ENCODE measurements at regions not wholly inside any gene's neighbourhood (a gene's known extent, or its start where the extent isn't known, plus 50 kb on each side); places are given as distances from the start of the nearest gene placed in this dataset.
"Not testable (repeated sequence)": the region's sequence is repeated elsewhere in the genome, so short reads cannot be mapped to it uniquely, and the experiment has no call there.

DNA sequence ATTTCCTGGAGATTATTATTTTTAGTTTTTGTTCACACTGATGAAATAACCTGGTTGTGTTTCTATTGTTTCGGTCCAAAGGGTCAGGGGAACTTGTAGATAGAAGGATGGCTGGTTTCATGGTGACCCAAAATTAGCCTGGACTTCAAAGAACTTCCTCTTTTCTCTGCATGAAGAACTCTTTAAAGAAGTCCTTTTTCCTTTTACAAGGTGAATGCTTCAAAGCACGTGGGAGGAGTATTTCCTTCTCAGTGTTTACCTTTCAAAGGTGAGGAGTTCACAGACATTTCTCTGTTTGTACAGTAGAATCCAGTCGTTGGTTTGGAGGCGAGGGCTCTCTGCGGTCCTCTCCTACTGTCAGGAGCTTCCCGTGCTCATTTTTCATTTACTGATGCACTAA is 561.7 kb downstream of the GATA3 start:
- DNase-seq (ENCODE audit: low read depth) = no peak

DNA sequence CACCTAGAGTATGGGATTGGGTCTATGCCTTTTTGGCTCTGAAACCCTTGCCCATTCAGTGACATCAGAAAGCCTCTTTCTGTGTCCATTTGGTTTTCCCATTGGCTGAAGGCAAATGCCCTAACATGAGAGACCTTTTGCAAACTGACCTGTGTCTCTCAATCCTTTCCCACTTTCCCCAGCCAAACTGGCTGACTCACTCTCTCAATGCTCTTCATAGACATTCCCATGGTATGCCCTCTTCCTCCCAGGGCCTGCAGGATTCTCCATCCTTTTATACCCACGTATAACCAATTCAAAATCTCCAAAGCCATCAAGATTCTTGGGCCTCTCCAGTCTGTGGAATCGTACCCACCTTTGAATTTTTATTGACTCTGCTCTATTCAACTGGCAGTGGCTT is 563.3 kb downstream of the GATA3 start:
- no peak for DNase-seq (ENCODE audit: low read depth)

DNA sequence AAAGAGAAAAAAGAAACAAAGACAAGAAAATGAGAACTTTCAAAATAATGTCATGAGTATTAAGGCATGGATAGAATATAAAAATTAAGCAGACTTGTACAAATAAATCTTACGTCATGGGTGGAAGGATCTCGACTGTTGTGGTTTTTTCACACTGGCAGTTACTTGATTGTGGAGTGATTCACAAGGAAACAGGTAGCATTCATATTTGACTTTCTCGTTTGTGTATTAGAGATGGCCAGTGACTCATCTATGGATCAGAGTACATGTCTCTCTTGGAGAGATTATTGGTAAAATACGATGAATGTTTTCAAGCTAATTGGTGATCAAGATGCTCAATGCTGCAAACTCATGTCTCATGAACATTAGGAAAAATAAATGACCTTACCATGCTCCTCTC is 564.3 kb downstream of the GATA3 start:
- no peak for DNase-seq (ENCODE audit: low read depth)

DNA sequence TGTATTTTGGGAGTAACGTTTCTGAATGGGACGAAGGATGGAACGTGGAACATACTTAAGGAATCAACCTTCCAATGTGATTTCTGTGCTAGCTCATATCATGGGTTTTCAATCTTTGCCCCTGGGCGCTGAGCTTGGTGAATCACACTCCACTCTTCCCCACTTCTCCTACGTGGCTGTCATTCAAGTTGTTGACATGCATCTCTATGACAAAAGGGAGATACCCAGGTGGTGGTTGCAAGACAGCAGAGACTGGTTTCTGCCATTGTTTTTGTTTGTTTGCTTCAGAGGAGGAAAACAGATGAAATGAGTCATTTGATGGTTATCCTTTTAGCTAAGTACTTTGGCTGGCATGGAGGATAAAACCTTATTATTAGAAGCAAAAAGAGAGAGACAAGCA is 573.9 kb downstream of the GATA3 start:
- no peak for DNase-seq (ENCODE audit: low read depth)

DNA sequence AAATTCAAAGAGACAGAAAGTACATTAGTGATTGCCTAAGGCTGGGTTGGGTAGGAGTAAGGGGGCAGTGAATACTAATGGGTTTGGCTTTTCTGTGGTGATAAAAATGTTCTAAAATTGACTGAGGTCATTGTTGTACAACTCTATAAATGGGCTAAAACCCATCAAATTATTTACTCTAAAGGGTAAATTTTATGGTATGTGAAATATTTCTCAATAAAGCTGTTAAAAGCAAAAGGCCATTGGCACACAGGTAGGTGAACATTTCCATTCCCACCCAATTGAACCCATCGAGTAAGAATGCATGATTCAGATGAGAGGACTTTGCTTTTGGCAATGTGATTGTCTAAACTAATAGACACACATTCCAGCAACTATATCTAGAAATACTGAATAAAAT is 579.4 kb downstream of the GATA3 start:
- no peak for DNase-seq (ENCODE audit: low read depth)

DNA sequence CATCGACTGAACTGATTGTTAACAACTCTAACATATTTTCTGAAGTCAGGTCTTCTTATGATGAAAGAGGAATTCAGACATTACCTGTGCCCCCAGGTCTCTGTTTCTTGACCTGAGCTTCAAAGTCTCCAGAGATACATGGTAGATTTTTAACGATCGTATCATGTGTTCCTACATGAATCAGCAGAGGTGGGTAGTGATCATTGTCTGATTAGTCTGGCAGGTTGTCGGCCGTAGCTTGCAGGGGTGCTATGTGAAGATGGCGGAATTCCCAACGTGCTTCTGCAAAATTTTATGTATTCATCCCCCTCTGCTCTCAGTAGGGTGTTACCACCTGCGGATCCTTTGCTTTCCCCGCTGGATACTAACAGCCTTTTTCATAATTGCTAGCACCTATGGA is 581.9 kb downstream of the GATA3 start:
- no peak for DNase-seq (ENCODE audit: low read depth)

DNA sequence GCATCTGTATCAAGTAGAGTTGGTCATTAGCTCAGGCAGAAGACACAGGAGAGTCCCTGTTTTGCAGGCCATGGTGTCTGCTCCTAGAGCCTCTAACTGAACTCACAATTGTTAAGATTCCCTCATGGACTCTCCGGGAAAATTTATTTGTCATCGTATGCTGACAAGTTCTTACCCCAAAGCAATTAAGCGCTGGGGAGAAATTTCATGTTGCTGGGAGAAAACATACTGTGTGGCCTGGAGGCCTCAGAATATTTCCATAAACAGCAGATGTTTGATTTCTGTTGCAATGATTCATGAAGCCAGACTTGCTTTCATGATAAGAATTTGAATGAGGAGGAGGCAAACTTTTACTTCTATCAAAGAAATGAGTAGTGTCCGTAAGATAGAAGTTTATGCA is 583.2 kb downstream of the GATA3 start:
- no peak for DNase-seq (ENCODE audit: low read depth)

DNA sequence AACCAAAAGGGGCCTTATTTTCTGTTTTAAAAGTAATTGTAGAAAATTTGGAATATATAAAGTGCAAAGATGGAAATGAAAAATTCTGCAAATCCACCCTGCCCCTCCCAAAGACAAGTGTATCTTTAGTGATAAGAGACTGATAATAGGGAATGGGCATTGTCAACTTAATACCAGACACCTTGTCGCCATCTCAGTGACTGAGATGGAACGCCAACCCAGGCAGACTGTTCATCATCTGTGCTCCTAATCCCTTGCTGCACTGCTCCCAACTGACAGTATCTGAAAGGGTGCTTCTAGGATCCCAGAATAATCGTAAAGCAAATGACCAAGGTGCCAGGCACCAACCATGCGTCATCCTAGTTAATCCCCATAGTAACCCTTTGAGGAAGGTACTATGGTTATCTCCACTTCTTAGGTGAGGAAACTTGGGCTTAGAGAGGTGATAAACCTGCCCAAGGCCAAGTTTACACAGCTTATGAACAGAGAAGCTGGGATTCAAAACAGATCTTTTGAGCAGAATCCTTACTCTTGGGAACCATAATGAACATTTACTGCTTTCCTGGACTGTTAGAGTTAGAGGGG is 583.7 kb downstream of the GATA3 start:
- DNase-seq (ENCODE audit: low read depth) = no peak

DNA sequence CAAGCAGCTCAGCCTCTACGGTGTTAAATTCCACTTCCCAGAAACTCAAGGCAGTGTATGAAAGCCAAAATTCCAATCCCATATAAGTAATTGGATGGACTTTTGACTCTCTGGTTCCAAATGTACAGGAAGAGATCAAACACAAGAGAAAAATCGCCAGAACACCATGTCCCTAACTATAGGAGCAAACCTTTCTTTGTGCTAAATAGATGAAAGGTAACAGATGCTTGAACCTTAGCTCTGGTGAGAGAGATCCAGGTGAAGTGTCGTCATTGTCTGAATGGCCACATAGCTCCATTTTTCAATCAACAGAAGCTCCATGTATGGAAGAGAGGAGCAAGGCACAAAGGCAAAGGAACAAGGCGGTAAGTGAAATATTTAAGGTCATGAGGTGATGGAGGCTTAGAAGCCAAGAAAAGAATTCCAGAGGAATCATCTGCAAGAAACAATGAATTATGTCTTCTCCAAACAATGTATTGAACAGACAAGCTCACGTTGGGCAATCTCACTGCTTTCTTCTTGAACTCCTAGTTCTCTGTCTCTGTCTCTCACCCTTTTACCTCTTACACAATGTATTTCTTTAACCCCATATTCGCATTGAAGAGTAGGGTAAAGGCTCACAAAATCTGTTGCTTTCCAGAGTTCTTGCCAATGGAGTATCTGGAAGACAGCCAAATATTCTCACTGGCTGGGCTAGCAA is 585.1 kb downstream of the GATA3 start:
- no peak for DNase-seq (ENCODE audit: low read depth)

DNA sequence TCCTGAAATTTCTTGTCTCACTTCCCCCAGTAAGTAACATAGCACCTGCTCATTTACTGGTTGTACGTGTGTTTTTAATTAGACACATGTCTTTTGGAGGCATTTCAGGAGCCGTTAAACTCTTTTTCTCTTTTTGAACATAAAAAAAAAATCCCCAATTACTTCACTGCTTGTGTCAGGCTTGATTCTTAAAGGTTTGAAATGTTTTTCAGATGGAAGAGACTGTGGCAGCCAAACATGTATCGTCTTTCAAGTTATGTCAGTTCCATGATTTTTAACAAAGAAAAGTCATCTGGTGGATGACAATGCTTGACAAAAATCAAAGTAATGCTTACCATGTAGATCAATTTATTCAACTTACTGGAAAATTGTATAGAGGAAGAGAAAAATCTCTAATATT is 585.8 kb downstream of the GATA3 start:
- DNase-seq (ENCODE audit: low read depth) = no peak

DNA sequence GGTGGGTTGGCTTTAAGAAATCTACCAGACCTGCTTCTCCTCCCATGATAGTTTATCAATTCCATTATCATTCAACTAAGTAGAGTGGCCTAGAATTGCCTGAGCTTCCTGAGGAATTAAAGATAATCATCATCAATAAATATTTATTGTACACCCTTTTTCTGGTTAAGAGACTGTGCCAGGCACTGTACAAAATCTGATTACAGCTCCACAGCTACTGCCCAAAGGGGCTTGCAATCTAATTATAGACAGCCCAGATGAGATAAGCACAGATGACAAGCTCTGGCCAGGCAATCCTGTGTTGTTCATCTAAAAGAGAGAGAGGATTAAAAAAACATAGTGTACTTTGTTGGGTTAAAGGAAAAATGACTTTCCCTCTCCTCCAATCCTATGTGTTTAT is 586.4 kb downstream of the GATA3 start:
- DNase-seq (ENCODE audit: low read depth) = no peak

DNA sequence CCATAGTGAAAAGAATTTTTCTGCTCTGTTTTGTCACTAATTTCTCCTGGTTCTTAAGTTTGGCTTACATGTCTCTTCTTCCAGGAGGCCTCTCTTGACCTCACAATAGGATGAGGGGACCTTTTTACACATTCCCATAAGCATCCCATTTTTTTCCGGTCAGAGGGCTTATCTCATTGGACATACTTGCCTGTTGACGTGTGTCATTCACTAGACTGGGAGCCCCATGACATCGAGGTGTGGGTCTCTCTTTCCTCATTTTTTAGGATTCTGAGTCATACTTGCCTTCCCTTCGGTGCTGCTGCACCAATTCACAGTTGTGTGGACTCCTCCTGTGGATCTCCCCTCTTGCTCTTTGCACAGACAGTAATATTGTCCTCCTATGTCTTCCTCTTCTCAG is 601.8 kb downstream of the GATA3 start:
- DNase-seq (ENCODE audit: low read depth) = no peak

DNA sequence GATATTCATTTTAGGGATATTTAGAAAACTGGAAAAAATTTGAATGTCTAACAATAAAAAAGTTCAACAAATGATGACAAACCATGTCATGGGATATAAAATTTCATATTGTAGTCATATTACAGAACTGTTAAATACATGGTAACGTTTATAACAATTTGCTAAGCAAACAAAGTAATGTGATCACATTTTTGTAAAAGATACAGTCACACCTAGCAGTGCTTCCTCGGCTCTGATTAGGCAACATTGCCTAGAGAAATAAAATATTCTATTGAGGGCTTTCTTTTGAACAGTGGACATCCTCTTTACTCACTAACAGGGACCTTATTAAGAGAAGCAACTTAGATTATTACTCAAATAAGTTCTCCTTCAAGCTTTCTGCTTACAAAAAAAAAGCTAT is 605.5 kb downstream of the GATA3 start:
- no peak for DNase-seq (ENCODE audit: low read depth)

DNA sequence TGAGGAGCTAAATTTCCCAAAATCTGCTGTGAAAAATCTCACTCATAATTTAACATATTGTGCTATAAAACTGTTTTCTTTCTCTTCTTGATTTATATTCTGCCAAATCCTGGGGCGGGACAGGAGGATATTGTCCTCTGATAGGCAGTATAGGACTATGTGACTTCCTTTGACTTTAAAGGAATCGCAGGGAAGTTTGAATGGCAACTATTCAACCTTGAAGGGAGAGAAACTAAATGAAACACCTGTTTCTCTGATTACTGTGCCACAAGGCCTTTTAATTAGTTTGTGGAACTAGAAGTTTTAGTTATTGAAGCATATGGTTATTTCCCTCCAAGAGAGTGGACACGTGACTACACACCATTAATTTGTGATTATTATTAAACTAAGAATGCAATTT is 607.4 kb downstream of the GATA3 start:
- no peak for DNase-seq (ENCODE audit: low read depth)

DNA sequence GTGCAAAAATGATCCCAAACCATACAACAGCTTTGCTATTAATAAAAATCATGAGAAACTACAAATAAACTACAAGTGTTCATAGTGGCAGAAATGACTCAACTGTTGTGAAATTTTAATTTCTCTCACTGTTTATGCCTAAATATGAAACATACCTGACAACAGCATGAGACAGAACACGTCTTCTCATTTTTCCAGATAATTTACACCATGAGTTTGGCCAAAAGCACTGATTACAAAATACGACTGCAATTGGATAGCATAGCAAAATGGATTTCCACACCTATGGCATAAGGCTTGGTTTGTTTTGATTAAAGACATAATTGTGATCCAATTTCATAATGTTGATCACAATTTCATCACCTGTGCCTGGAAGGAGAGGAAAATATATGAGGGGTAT is 608.6 kb downstream of the GATA3 start:
- no peak for DNase-seq (ENCODE audit: low read depth)

DNA sequence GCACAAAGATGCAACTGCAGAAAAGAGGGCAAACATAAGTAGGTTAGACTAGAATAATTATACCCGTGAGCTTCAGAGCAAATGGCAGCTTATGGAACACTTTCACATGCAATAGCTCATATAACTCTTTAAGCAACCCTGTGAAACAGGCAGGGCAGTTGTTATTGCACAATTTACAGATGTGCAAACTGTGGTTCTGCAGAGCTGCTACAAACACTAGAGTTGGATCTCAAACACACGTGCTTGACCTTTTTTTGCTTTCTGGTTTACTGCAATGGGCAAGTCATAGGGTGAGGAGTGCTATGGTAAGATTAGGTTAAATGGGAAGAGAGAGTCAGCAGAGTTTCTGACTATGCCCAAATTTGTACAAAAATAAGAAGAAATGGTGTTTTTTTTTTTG is 610.8 kb downstream of the GATA3 start:
- DNase-seq (ENCODE audit: low read depth) = no peak

DNA sequence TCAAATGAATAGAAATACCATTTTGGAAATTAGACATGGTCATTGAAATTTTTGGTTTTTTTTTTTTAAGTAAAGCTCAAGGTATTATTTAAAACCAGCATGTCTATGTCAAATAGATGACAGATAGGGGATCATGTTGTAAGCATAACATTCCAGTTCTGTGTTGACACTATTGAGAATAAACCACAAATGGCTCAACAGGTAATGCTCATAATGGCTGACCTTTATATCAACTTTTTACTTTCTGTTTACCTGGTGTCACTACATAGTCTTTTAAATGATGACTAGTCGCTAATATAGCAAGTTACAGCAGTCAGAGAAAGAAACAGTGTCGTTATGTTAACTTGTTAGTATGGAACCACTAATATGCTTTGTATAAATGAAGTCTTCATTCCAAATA is 616.0 kb downstream of the GATA3 start:
- no peak for DNase-seq (ENCODE audit: low read depth)

DNA sequence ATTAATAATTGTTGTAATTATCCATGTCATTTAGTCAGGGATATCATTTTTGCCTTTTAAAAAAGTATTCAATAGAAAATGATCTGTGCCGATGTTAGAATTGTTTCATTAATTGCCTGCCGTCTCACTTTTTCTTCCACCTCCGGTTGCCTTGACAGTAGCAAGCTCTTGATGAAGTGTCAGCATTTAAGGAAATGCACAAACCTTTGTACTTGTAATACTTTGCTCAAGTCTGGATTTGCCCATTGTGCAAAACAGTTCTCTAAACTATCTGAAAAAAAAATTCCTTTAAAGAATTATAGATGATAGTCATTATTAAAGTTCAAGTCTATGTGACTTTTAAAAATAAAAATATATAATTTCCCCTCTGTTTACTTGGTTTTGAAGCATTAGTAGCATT is 619.7 kb downstream of the GATA3 start:
- no peak for DNase-seq (ENCODE audit: low read depth)

DNA sequence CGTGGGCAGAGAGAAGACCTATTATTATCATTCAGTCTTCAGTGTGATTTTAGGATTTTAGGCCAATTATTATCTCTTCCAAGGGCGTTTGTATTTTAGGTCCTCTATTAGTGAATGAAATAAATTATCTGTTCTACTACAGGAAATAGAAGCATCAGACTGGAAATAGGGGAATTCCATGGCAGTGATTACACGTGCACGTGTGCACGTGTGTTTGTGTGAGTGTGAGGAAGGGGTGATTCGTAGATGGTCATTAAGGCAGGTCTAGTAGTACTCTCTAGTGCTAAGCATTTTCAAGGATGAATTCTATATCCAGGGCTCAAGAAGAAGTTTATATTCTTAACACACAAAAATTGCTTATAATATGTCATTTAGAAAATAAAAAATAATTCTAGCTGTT is 623.2 kb downstream of the GATA3 start:
- DNase-seq (ENCODE audit: low read depth) = no peak

DNA sequence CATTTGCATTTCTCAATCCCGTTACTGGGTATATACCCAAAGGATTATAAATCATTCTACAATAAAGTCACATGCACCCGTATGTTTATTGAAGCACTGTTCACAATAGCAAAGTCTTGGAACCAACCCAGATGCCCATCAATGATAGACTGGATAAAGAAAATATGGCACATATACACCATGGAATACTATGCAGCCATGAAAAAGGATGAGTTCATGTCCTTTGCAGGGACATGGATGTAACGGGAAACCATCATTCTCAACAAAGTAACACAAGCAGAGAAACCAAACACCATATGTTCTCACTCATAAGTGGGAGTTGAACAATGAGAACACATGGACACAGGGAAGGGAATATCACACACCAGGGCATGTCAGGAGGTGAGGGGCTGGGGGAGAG is 630.4 kb downstream of the GATA3 start:
- not testable (repeated sequence) for DNase-seq (ENCODE audit: low read depth)

DNA sequence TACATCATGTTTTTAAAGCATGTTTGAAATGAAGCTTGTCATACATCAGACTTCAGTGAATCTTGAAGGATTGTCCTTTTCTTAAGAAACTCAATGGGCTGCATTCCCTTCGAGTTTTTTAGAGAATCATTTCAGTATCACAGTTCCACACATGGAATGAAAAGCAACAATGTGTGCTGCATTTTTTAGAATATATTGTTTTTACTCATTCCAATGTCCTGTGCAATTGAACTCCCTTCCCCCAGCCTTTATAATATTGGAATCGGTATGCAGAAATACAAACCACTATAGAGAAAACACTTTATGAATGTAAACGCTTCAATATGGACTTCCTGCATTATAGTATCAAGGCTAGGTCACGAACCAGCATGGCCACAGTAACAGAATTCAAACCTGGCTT is 634.4 kb downstream of the GATA3 start:
- no peak for DNase-seq (ENCODE audit: low read depth)

DNA sequence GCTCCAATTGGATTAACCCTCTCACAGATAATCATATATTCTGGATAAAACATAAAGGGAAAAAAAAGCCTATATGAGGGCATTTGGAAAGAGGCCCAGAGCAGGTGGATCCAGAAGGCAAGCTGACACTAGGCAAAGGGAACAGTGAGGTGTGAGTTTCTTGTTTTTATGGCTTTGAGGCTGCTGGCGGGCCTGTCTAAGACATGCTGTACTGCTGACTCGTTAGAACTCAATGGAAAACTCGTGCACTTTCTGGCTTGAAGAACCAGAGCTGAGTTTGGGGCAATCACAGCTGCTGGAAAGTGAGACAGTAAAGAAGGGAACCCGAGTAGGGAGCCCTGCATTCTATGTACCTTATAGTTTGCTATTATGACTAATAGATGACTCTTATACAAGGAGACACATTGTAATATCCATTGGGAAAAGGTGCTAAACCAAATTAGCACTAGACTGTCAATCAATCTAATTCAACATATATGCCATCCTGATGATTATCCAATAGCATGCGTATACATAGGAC is 637.1 kb downstream of the GATA3 start:
- no peak for DNase-seq (ENCODE audit: low read depth)

DNA sequence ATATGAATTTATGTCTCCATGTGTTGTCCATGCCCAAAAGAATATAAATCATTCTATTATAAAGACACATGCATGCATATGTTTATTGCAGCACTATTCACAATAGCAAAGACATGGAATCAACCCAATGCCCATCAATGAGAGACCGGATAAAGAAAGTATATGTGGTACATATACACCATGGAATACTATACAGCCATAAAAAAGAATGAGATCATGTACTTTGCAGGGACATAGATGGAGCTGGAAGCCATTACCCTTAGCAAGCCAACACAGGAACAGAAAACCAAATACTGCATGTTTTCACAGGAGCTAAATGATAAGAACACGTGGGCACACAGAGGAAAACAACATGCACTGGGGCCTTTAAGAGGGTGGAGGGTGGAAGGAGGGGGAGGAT is 639.1 kb downstream of the GATA3 start:
- DNase-seq (ENCODE audit: low read depth) = not testable (repeated sequence)

DNA sequence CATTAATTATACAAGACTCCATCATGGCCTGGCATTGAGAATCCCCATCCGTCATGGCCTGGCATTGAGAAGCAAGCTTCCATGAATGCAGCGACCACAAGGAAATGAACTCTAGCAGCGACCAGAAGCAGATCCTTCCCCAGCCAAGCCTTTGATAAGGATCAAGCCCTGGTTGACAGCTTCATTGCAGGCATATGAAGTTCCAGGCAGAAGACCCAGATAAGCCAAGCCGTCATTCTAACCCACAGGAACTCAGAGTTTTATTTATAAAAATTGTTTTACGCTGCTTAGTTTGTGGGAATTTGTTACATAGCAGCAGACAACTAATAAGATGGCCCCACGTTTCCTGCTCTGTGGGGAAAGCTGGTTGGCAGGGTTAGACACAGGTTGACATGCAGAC is 642.3 kb downstream of the GATA3 start:
- no peak for DNase-seq (ENCODE audit: low read depth)
